ENCODE measurements at regions not wholly inside any gene's neighbourhood (a gene's known extent, or its start where the extent isn't known, plus 50 kb on each side); places are given as distances from the start of the nearest gene placed in this dataset.
"Not testable (repeated sequence)": the region's sequence is repeated elsewhere in the genome, so short reads cannot be mapped to it uniquely, and the experiment has no call there.

DNA sequence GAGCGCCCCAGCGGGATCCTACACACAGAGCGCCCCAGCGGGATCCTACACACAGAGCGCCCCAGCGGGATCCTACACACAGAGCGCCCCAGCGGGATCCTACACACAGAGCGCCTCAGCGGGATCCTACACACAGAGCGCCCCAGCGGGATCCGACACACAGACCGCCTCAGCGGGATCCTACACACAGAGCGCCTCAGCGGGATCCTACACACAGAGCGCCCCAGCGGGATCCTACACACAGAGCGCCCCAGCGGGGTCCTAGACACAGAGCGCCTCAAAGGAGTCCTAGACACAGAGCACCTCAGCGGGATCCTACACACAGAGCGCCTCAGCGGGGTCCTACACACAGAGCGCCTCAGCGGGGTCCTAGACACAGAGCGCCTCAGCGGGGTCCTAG is 1352.7 kb downstream of the GATA3 start:
- H3K4me3 Mint-ChIP-seq (ENCODE audit: unreplicated experiment); H3K27ac Mint-ChIP-seq (ENCODE audit: unreplicated experiment); H3K27me3 Mint-ChIP-seq (ENCODE audit: unreplicated experiment); H3K36me3 Mint-ChIP-seq (ENCODE audit: unreplicated experiment); H3K4me1 Mint-ChIP-seq (ENCODE audit: low read depth, unreplicated experiment); DNase-seq; H3K9me3 Mint-ChIP-seq (ENCODE audit: unreplicated experiment): not testable (repeated sequence)

- Mint-ChIP-seq H3K27me3 (ENCODE audit: unreplicated experiment) (no peaks in the 10 kb centered on the region), H3K4me3 (ENCODE audit: unreplicated experiment) (no peak overlapping the region), H3K9me3 (ENCODE audit: unreplicated experiment) (no peaks in the 10 kb centered on the region), H3K4me1 (ENCODE audit: low read depth, unreplicated experiment) (no peaks in the 10 kb centered on the region), H3K27ac (ENCODE audit: unreplicated experiment) (no peak overlapping the region), H3K36me3 (ENCODE audit: unreplicated experiment) (no peaks in the 10 kb centered on the region)
- no peak for DNase-seq
- TF ChIP-seq, protein P1, sequence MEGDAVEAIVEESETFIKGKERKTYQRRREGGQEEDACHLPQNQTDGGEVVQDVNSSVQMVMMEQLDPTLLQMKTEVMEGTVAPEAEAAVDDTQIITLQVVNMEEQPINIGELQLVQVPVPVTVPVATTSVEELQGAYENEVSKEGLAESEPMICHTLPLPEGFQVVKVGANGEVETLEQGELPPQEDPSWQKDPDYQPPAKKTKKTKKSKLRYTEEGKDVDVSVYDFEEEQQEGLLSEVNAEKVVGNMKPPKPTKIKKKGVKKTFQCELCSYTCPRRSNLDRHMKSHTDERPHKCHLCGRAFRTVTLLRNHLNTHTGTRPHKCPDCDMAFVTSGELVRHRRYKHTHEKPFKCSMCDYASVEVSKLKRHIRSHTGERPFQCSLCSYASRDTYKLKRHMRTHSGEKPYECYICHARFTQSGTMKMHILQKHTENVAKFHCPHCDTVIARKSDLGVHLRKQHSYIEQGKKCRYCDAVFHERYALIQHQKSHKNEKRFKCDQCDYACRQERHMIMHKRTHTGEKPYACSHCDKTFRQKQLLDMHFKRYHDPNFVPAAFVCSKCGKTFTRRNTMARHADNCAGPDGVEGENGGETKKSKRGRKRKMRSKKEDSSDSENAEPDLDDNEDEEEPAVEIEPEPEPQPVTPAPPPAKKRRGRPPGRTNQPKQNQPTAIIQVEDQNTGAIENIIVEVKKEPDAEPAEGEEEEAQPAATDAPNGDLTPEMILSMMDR (IDR thresholded peaks at IDR 0.05; ENCODE audit: partially characterized antibody, unreplicated experiment), result no peak
Measured at GRCh38 chr10:9416331-9416730, 1361.8 kb downstream of the GATA3 start.

DNA sequence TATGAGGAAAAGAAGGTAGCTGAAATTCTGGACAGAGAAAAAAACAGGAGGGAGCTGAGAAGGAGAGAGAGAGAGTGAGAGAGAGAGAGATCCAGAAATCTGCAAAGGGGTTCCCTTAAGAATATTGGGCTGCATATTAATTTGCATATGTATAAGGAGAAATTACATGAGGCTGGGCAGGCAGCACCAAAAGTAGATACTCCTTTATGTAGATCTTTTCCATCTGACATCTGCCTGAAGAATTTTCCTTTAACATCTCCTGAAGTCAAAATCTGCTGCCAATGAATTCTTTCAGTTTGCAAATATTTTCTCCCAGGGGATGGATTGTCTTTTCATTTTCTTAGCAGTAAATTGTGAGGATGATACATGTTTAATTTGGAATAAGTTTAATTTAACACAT is 1365.3 kb downstream of the GATA3 start:
- no peak overlapping the region for H3K27ac Mint-ChIP-seq (ENCODE audit: unreplicated experiment)
- no peak for DNase-seq
- H3K4me3 Mint-ChIP-seq (ENCODE audit: unreplicated experiment), result no peak overlapping the region
- no peaks in the 10 kb centered on the region for H3K36me3 Mint-ChIP-seq (ENCODE audit: unreplicated experiment)
- H3K27me3 Mint-ChIP-seq (ENCODE audit: unreplicated experiment), result no peaks in the 10 kb centered on the region
- H3K4me1 Mint-ChIP-seq (ENCODE audit: low read depth, unreplicated experiment), result no peaks in the 10 kb centered on the region
- TF ChIP-seq, protein P1 (IDR thresholded peaks at IDR 0.05; ENCODE audit: partially characterized antibody, unreplicated experiment), result no peak
- no peaks in the 10 kb centered on the region for H3K9me3 Mint-ChIP-seq (ENCODE audit: unreplicated experiment)

DNA sequence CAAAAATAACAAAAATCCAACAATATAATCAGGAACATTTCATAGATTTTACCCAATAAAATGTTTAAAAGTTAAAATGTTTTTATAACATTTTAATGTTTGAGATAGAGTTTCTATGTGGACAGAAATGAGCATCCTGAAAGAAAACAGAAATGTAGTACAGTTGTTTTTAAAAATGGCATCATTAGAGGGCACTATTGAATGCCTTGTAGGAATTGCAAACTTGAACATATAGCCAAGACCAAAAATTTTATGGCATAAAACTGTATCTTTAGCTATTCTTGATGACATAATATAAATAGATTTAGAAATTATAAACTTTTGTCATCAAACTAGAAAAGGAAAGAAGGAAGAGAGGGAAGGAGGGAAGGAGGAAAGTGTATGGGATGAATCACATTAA is 1372.7 kb downstream of the GATA3 start:
- Mint-ChIP-seq H3K4me1 (ENCODE audit: low read depth, unreplicated experiment) (no peaks in the 10 kb centered on the region), H3K36me3 (ENCODE audit: unreplicated experiment) (peaks cover 11% of the 10 kb centered on the region), H3K9me3 (ENCODE audit: unreplicated experiment) (no peaks in the 10 kb centered on the region), H3K4me3 (ENCODE audit: unreplicated experiment) (no peak overlapping the region), H3K27ac (ENCODE audit: unreplicated experiment) (no peak overlapping the region), H3K27me3 (ENCODE audit: unreplicated experiment) (no peaks in the 10 kb centered on the region)
- TF ChIP-seq, protein P1 (IDR thresholded peaks at IDR 0.05; ENCODE audit: partially characterized antibody, unreplicated experiment), result no peak
- no peak for DNase-seq

DNA sequence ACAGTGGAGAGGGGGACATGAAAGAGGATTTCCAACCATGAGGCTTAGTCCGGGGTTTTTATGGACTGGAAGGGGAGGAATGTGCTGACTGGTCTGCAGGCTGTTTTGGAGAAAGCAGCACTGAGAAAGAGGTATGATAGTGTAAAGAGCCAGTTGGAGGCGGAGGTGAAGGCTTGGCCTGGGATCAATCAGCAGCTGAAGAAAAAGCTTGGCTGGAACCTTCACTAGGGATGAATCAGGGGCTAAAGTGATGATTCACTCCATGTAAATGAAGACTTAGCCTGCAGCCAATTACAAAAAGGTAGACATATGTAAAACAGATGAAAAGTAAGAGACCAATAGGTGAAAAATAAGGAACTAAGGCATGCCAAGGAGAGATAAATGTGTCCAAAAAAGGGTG is 1382.6 kb downstream of the GATA3 start:
- no peak for DNase-seq
- TF ChIP-seq, protein P1 (IDR thresholded peaks at IDR 0.05; ENCODE audit: partially characterized antibody, unreplicated experiment), result no peak
- no peaks in the 10 kb centered on the region for H3K27me3 Mint-ChIP-seq (ENCODE audit: unreplicated experiment)
- peaks cover 6% of the 10 kb centered on the region for H3K36me3 Mint-ChIP-seq (ENCODE audit: unreplicated experiment)
- no peak overlapping the region for H3K27ac Mint-ChIP-seq (ENCODE audit: unreplicated experiment)
- no peaks in the 10 kb centered on the region for H3K9me3 Mint-ChIP-seq (ENCODE audit: unreplicated experiment)
- no peak overlapping the region for H3K4me3 Mint-ChIP-seq (ENCODE audit: unreplicated experiment)
- no peaks in the 10 kb centered on the region for H3K4me1 Mint-ChIP-seq (ENCODE audit: low read depth, unreplicated experiment)

GRCh38 chr10:9443758-9444157 is 1389.3 kb downstream of the GATA3 start:
- DNase-seq, result no peak
- Mint-ChIP-seq H3K4me1 (ENCODE audit: low read depth, unreplicated experiment) (no peaks in the 10 kb centered on the region), H3K27ac (ENCODE audit: unreplicated experiment) (no peak overlapping the region), H3K27me3 (ENCODE audit: unreplicated experiment) (no peaks in the 10 kb centered on the region), H3K4me3 (ENCODE audit: unreplicated experiment) (no peak overlapping the region), H3K9me3 (ENCODE audit: unreplicated experiment) (no peaks in the 10 kb centered on the region), H3K36me3 (ENCODE audit: unreplicated experiment) (no peaks in the 10 kb centered on the region)
- TF ChIP-seq, protein P1 (IDR thresholded peaks at IDR 0.05; ENCODE audit: partially characterized antibody, unreplicated experiment), result no peak
